ENCODE measurements at regions not wholly inside any gene's neighbourhood (a gene's known extent, or its start where the extent isn't known, plus 50 kb on each side); places are given as distances from the start of the nearest gene placed in this dataset.

- DNase-seq (ENCODE audit: low read depth, low spot score) = peak; percentile 57
These were observed 268.8 kb downstream of the SEC14L1 start for GRCh38 chr17:77409282-77410161.

GRCh38 chr17:77410470-77410869 is 269.7 kb downstream of the SEC14L1 start:
- TF ChIP-seq CTCF (conservative IDR thresholded peaks at IDR 0.05) = no peak
- H3K4me3 Mint-ChIP-seq = no peak overlapping the region
- DNase-seq (ENCODE audit: low read depth, low spot score) = no peak
- H3K4me1 Mint-ChIP-seq = peaks cover 40% of the 10 kb centered on the region
- H3K27me3 Mint-ChIP-seq (ENCODE audit: low read depth) = no peaks in the 10 kb centered on the region
- no peak overlapping the region for H3K27ac Mint-ChIP-seq (ENCODE audit: unreplicated experiment)
- H3K36me3 Mint-ChIP-seq (ENCODE audit: low read depth) = peaks cover 4% of the 10 kb centered on the region
- H3K9me3 Mint-ChIP-seq = no peaks in the 10 kb centered on the region

More at GRCh38 chr17:77409282-77410161, 268.8 kb downstream of the SEC14L1 start:
- Mint-ChIP-seq H3K4me1 (peaks cover 40% of the 10 kb centered on the region), H3K27me3 (ENCODE audit: low read depth) (no peaks in the 10 kb centered on the region), H3K27ac (ENCODE audit: unreplicated experiment) (no peak overlapping the region), H3K9me3 (no peaks in the 10 kb centered on the region), H3K36me3 (ENCODE audit: low read depth) (peaks cover 4% of the 10 kb centered on the region), H3K4me3 (peak overlapping the region; percentile 61)
- TF ChIP-seq CTCF (conservative IDR thresholded peaks at IDR 0.05) = no peak

GRCh38 chr17:77414811-77415400 is 274.1 kb downstream of the SEC14L1 start:
- no peak for TF ChIP-seq CTCF (conservative IDR thresholded peaks at IDR 0.05)
- Mint-ChIP-seq H3K9me3 (no peaks in the 10 kb centered on the region), H3K4me1 (peaks cover 28% of the 10 kb centered on the region), H3K27ac (ENCODE audit: unreplicated experiment) (peak overlapping the region; percentile 19), H3K36me3 (ENCODE audit: low read depth) (peaks cover 4% of the 10 kb centered on the region), H3K4me3 (no peak overlapping the region), H3K27me3 (ENCODE audit: low read depth) (no peaks in the 10 kb centered on the region)
- no peak for DNase-seq (ENCODE audit: low read depth, low spot score)

- DNase-seq (ENCODE audit: low read depth, low spot score) = no peak
- TF ChIP-seq CTCF (conservative IDR thresholded peaks at IDR 0.05) = no peak
- Mint-ChIP-seq H3K27ac (ENCODE audit: unreplicated experiment) (no peak overlapping the region), H3K4me1 (peaks cover 35% of the 10 kb centered on the region), H3K4me3 (no peak overlapping the region), H3K36me3 (ENCODE audit: low read depth) (peaks cover 4% of the 10 kb centered on the region), H3K9me3 (no peaks in the 10 kb centered on the region), H3K27me3 (ENCODE audit: low read depth) (no peaks in the 10 kb centered on the region)
These were observed 275.4 kb downstream of the SEC14L1 start for GRCh38 chr17:77416105-77416713.

- peaks cover 4% of the 10 kb centered on the region for H3K36me3 Mint-ChIP-seq (ENCODE audit: low read depth)
- H3K4me3 Mint-ChIP-seq = no peak overlapping the region
- H3K9me3 Mint-ChIP-seq = no peaks in the 10 kb centered on the region
- H3K27ac Mint-ChIP-seq (ENCODE audit: unreplicated experiment) = peak overlapping the region; percentile 19
- no peak for DNase-seq (ENCODE audit: low read depth, low spot score)
- peaks cover 40% of the 10 kb centered on the region for H3K4me1 Mint-ChIP-seq
- TF ChIP-seq CTCF (conservative IDR thresholded peaks at IDR 0.05) = no peak
- no peaks in the 10 kb centered on the region for H3K27me3 Mint-ChIP-seq (ENCODE audit: low read depth)
These were observed 276.8 kb downstream of the SEC14L1 start for GRCh38 chr17:77417575-77417974.

All from neural crest cell (in vitro differentiated cells).